Caco-2 (cell line): ENCODE measurements at regions not wholly inside any gene's neighbourhood (a gene's known extent, or its start where the extent isn't known, plus 50 kb on each side); places are given as distances from the start of the nearest gene placed in this dataset.

Source experiments
- BruUV-seq: library from RNA; stranded (reverse); fragments of 400-500 nt; replicated peaks from 2 replicates; lab custom pipeline; 2021; lab: Mats Ljungman, UMichigan
- CTCF ChIA-PET: fragments of 300-600 bp; sonication (Branson Sonifier 250); formaldehyde crosslinking; loops from one replicate; lab custom pipeline; 2022; ENCODE audit warnings: antibody characterized with exemption; lab: Charles Lee
- POLR2A ChIA-PET: fragments of 300-600 bp; sonication (Branson Sonifier 250); formaldehyde crosslinking; loops from one replicate; lab custom pipeline; 2022; ENCODE audit warnings: antibody characterized with exemption; lab: Charles Lee
- DNase-seq, 2 experiments: peaks; one replicate each; pipeline versions ENCODE4 v3.0.0 to v3.0.0-alpha.2; 2020 to 2022
- H3K27me3 ChIP-seq: replicated peaks from 2 replicates; pipeline ENCODE4 v1.6.0; 2011; ENCODE audit warnings: low read length; ENCODE audit not compliant: control insufficient read depth, insufficient read depth
- H3K36me3 ChIP-seq: 2 replicates; pipeline ENCODE4 v1.5.1; 2011; ENCODE audit warnings: low read length; ENCODE audit not compliant: control insufficient read depth, insufficient read depth
- H3K4me1 ChIP-seq: fragments of 250-450 bp; sonication (Bioruptor Pico); 2 replicates; pipeline ENCODE4 v1.5.1; 2020; ENCODE audit warnings: mild to moderate bottlenecking
- H3K4me3 ChIP-seq: 2 replicates; pipeline ENCODE4 v1.5.1; 2011; ENCODE audit warnings: low read depth, mild to moderate bottlenecking, control low read depth, low read length
- H3K9me3 ChIP-seq: fragments of 250-450 bp; sonication (Bioruptor Pico); 2 replicates; pipeline ENCODE4 v1.5.1; 2020; ENCODE audit warnings: mild to moderate bottlenecking, moderate library complexity
- H3K27ac Mint-ChIP-seq: one replicate; pipeline ENCODE4 v1.8.0; 2022; ENCODE audit warnings: mixed read lengths; ENCODE audit not compliant: unreplicated experiment
- H3K27me3 Mint-ChIP-seq: one replicate; pipeline ENCODE4 v1.8.0; 2022; ENCODE audit warnings: mixed read lengths; ENCODE audit not compliant: insufficient read depth, unreplicated experiment
- H3K36me3 Mint-ChIP-seq: one replicate; pipeline ENCODE4 v1.8.0; 2022; ENCODE audit warnings: mild to moderate bottlenecking, mixed read lengths; ENCODE audit not compliant: insufficient read depth, unreplicated experiment
- H3K4me1 Mint-ChIP-seq: one replicate; pipeline ENCODE4 v1.8.0; 2022; ENCODE audit warnings: low read depth, mixed read lengths; ENCODE audit not compliant: unreplicated experiment
- H3K4me3 Mint-ChIP-seq: one replicate; pipeline ENCODE4 v1.8.0; 2022; ENCODE audit warnings: mild to moderate bottlenecking, moderate library complexity, mixed read lengths; ENCODE audit not compliant: unreplicated experiment
- H3K9me3 Mint-ChIP-seq: one replicate; pipeline ENCODE4 v1.8.0; 2022; ENCODE audit warnings: mixed read lengths; ENCODE audit not compliant: unreplicated experiment
- intact Hi-C: fragments of 100-400 bp; cut with micrococcal nuclease; formaldehyde crosslinking; loops from one replicate; pipeline ENCODE4 v1.10.0; 2022; ENCODE audit not compliant: unreplicated experiment
- TF ChIP-seq, protein P1 (sequence below), 2 experiments: fragments of 200-600 bp in 1 of 2; IDR thresholded peaks; 1 replicate in 1 of 2; 2 replicates in 1 of 2; pipeline versions ENCODE4 v1.5.1 to v1.8.0; 2011 to 2022; ENCODE audit warnings: antibody characterized with exemption in 1 of 2, control low read depth in 1 of 2, inconsistent platforms in 1 of 2, low read depth in 1 of 2, low read length in 1 of 2, mild to moderate bottlenecking in 1 of 2, moderate library complexity in 1 of 2; ENCODE audit not compliant: insufficient read depth in 1 of 2, severe bottlenecking in 1 of 2, unreplicated experiment in 1 of 2

DNA sequence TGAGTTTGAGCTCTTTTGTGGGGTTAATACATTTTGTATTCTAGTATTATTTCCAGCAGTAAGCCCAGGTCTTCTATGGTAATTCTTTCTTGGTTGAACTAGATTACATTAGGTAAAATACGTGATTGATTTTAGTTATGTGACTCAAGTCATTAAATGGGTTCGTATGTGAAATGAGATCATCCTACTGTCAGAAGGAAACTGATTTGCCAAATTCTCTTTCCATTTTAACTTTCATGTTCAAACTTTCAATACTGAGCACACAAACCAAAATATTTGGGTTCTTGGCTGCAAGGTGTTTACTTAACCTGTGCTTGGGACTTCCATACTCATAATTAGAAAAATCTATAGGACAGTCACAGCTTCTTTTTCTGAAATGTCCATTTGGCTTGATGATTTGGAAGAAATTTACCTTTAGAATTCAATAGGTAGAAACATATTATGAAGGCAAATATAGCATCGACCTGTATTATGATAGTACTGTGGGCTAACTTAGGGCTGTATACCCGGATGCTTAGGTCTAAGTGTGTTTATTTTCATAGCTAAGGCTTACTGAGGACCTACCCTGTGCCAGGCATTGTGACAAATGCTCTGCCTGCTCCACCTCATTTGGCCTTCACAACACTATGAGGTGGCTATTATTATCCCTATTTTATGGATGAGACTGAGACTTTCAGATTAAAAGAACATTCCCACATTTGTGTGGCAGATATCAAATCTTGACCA lies 631.8 kb upstream of the GRM7 start:
- H3K4me1 ChIP-seq: no peaks in the 10 kb centered on the region
- intact Hi-C loops: no loop called here
- no peaks in the 10 kb centered on the region for H3K9me3 ChIP-seq
- TF ChIP-seq, protein P1, sequence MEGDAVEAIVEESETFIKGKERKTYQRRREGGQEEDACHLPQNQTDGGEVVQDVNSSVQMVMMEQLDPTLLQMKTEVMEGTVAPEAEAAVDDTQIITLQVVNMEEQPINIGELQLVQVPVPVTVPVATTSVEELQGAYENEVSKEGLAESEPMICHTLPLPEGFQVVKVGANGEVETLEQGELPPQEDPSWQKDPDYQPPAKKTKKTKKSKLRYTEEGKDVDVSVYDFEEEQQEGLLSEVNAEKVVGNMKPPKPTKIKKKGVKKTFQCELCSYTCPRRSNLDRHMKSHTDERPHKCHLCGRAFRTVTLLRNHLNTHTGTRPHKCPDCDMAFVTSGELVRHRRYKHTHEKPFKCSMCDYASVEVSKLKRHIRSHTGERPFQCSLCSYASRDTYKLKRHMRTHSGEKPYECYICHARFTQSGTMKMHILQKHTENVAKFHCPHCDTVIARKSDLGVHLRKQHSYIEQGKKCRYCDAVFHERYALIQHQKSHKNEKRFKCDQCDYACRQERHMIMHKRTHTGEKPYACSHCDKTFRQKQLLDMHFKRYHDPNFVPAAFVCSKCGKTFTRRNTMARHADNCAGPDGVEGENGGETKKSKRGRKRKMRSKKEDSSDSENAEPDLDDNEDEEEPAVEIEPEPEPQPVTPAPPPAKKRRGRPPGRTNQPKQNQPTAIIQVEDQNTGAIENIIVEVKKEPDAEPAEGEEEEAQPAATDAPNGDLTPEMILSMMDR (IDR thresholded peaks at IDR 0.05; ENCODE audit: insufficient read depth in 1 of 2, low read depth in 1 of 2, low read length in 1 of 2, severe bottlenecking in 1 of 2, unreplicated experiment in 1 of 2): no peak
- Mint-ChIP-seq H3K9me3 (peaks cover 7% of the 10 kb centered on the region), H3K27ac (no peak overlapping the region), H3K36me3 (no peaks in the 10 kb centered on the region), H3K4me3 (no peak overlapping the region), H3K27me3 (no peaks in the 10 kb centered on the region), H3K4me1 (no peaks in the 10 kb centered on the region)
- ChIA-PET POLR2A (no interaction called here), CTCF (no interaction called here)
- no peaks in the 10 kb centered on the region for H3K36me3 ChIP-seq
- DNase-seq: no peak
- H3K4me3 ChIP-seq: no peak overlapping the region
- H3K27me3 ChIP-seq: no peaks in the 10 kb centered on the region
- no TSS peak for BruUV-seq

DNA sequence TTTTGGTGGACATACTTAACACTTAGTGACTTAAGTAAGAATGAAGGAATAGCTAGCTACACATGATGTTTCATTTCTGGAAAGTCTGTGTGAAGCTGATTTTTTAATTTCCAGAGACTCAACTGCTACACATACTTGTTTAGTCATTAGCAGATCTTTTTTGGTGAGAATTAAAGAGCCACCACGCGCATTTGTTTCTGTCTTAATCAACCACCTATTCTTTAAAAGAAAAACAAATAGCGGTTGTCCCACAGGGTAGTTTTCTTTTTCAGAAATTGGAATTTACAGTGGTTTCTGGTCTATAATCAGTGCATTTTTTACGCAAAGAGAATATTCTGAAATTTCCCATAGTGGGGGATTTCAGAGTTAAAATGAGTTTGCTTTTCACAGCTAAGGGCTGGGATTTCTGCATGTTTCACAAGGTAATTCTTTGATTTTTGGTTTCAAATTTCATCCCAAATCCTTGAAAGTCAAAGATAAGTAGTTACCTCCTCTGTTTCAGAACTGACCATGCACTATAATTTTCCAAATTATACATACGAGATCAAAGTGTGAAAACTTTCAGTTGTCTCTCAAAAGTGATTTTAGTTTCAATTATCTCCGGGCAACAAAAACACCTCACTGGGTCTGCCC lies 631.0 kb upstream of the GRM7 start:
- H3K27me3 Mint-ChIP-seq: no peaks in the 10 kb centered on the region
- no TSS peak for BruUV-seq

DNA sequence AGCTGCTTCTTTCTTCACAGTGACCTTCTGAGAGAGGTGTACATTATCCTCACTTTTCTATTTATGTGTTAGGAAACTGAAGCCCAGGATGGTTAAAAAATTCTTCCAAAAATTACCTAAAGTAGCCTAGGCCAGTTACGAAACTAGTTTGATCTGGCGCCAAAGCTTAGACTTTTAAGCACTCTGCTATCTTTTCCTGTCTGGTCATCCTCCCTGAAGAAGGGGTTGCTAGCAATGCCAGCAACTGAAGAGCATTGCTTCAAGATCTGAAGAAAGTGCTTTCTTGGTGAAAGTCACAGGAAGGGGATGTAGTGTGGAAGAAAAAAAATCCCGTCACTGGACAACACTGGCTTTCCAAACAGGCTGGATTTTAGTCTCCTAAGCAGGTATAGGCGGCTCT lies 618.8 kb upstream of the GRM7 start:
- TF ChIP-seq, protein P1 (IDR thresholded peaks at IDR 0.05; ENCODE audit: insufficient read depth in 1 of 2, low read depth in 1 of 2, low read length in 1 of 2, severe bottlenecking in 1 of 2, unreplicated experiment in 1 of 2): no peak
- no peaks in the 10 kb centered on the region for H3K9me3 ChIP-seq
- no peaks in the 10 kb centered on the region for H3K27me3 ChIP-seq
- no peaks in the 10 kb centered on the region for H3K36me3 ChIP-seq
- Mint-ChIP-seq H3K27me3 (peaks cover 3% of the 10 kb centered on the region), H3K36me3 (no peaks in the 10 kb centered on the region), H3K4me3 (no peak overlapping the region), H3K27ac (no peak overlapping the region), H3K9me3 (peaks cover 4% of the 10 kb centered on the region), H3K4me1 (no peaks in the 10 kb centered on the region)
- intact Hi-C loops: no loop called here
- BruUV-seq: no TSS peak
- no peak for DNase-seq
- CTCF ChIA-PET: no interaction called here
- no peaks in the 10 kb centered on the region for H3K4me1 ChIP-seq
- H3K4me3 ChIP-seq: no peak overlapping the region
- POLR2A ChIA-PET: no interaction called here

More for the DNA sequence above, 631.0 kb upstream of the GRM7 start:
- TF ChIP-seq, protein P1 (IDR thresholded peaks at IDR 0.05; ENCODE audit: insufficient read depth in 1 of 2, low read depth in 1 of 2, low read length in 1 of 2, severe bottlenecking in 1 of 2, unreplicated experiment in 1 of 2): no peak
- intact Hi-C loops: no loop called here
- Histone ChIP-seq H3K36me3 (no peaks in the 10 kb centered on the region), H3K4me1 (no peaks in the 10 kb centered on the region), H3K4me3 (no peak overlapping the region), H3K27me3 (no peaks in the 10 kb centered on the region), H3K9me3 (no peaks in the 10 kb centered on the region)
- DNase-seq: no peak
- no peaks in the 10 kb centered on the region for H3K36me3 Mint-ChIP-seq
- no peaks in the 10 kb centered on the region for H3K4me1 Mint-ChIP-seq
- no peak overlapping the region for H3K27ac Mint-ChIP-seq
- ChIA-PET CTCF (no interaction called here), POLR2A (no interaction called here)
- H3K9me3 Mint-ChIP-seq: peaks cover 7% of the 10 kb centered on the region
- H3K4me3 Mint-ChIP-seq: no peak overlapping the region
